8988T (cell line): ENCODE measurements at regions not wholly inside any gene's neighbourhood (a gene's known extent, or its start where the extent isn't known, plus 50 kb on each side); places are given as distances from the start of the nearest gene placed in this dataset.

Experiments
- DNase-seq: peaks from one replicate; pipeline ENCODE4 v3.0.0; 2011

- no peak for DNase-seq
Measured at GRCh38 chr16:61596655-61597054, 439.6 kb downstream of the CDH8 start.

GRCh38 chr16:61595605-61596004 lies 440.6 kb downstream of the CDH8 start:
- DNase-seq = no peak

- DNase-seq = no peak
Measured at GRCh38 chr16:61590577-61590976, 445.7 kb downstream of the CDH8 start.

GRCh38 chr16:61587526-61587925 lies 448.7 kb downstream of the CDH8 start:
- DNase-seq = no peak

- no peak for DNase-seq
Measured at GRCh38 chr16:61581417-61582046, 454.7 kb downstream of the CDH8 start.

- DNase-seq = no peak
Measured at GRCh38 chr16:61580579-61580978, 455.7 kb downstream of the CDH8 start.

- no peak for DNase-seq
Measured at GRCh38 chr16:61579195-61579594, 457.0 kb downstream of the CDH8 start.

GRCh38 chr16:61576476-61576875 lies 459.8 kb downstream of the CDH8 start:
- DNase-seq = no peak

GRCh38 chr16:61575617-61576016 lies 460.6 kb downstream of the CDH8 start:
- no peak for DNase-seq

- DNase-seq = no peak
Measured at GRCh38 chr16:61569028-61569427, 467.2 kb downstream of the CDH8 start.

GRCh38 chr16:61564716-61565115 lies 471.5 kb downstream of the CDH8 start:
- no peak for DNase-seq

GRCh38 chr16:61555718-61556441 lies 480.4 kb downstream of the CDH8 start:
- no peak for DNase-seq

- no peak for DNase-seq
Measured at GRCh38 chr16:61549327-61549726, 486.9 kb downstream of the CDH8 start.

- no peak for DNase-seq
Measured at GRCh38 chr16:61547626-61548025, 488.6 kb downstream of the CDH8 start.

GRCh38 chr16:61544165-61544564 lies 492.1 kb downstream of the CDH8 start:
- DNase-seq = no peak

GRCh38 chr16:61540216-61540615 lies 496.0 kb downstream of the CDH8 start:
- DNase-seq = no peak

GRCh38 chr16:61530697-61531096 lies 505.5 kb downstream of the CDH8 start:
- no peak for DNase-seq

- DNase-seq = no peak
Measured at GRCh38 chr16:61500851-61501250, 535.4 kb downstream of the CDH8 start.

- no peak for DNase-seq
Measured at GRCh38 chr16:61480250-61480649, 556.0 kb downstream of the CDH8 start.

- no peak for DNase-seq
Measured at GRCh38 chr16:61471737-61472136, 564.5 kb downstream of the CDH8 start.

GRCh38 chr16:61471023-61471422 lies 565.2 kb downstream of the CDH8 start:
- DNase-seq = no peak

- no peak for DNase-seq
Measured at GRCh38 chr16:61465285-61465684, 571.0 kb downstream of the CDH8 start.

GRCh38 chr16:61460020-61460419 lies 576.2 kb downstream of the CDH8 start:
- DNase-seq = no peak

- no peak for DNase-seq
Measured at GRCh38 chr16:61435346-61435745, 600.9 kb downstream of the CDH8 start.

- DNase-seq = no peak
Measured at GRCh38 chr16:61432421-61432820, 603.8 kb downstream of the CDH8 start.
